Glomerular visceral epithelial cell (primary cell): ENCODE measurements at regions not wholly inside any gene's neighbourhood (a gene's known extent, or its start where the extent isn't known, plus 50 kb on each side); places are given as distances from the start of the nearest gene placed in this dataset.
A peak's percentile ranks its signal among the peaks of the same experiment; 100 is the strongest.

Experiments
- DNase-seq: peaks from one replicate; pipeline ENCODE4 v3.0.0-alpha.2; 2016; ENCODE audit errors: extremely low spot score

DNA sequence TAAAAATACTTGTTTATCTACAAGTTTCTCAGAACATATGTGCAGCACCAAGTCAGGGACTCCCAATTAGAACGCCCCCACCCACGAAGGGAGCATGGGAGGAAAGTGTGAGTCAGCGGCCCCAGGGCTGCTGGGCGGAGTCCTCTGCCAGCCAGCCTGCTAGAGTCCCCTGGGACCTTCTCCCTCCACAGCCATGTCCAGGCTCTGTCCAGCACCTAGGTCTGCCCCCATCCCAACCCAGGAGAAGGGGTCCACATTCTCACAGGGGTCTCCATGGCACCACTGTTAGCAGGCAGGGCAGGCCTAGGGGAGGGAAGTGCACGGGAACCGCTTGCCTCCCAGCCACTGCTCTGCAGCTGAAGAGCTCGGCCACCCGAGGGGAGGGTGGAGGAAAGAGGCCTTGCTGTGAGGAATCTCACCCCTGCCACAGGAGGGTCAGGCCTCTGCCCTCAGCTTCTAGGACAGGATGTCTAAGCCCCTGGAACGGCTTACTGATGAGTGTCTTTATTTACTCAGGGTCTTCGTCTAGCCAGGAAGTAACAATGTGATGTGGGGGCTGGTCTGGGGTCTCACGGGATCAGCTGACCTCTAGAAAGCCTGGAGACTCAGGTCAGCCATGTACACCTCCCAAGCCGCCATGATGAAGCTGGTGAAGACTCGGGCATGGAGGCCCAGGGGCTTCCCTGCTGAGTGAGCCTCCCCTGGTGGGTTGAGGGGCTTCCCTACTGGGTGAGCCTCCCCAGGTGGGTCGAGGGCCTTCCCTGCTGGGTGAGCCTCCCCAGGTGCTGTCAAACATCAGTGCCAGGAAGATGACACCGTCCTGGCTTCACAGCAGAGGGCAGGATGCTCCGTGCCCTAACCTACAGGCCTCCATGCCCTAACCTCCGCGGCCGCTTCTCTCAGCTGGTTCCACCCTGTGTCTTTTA, 190.3 kb downstream of the RBFOX3 start:
- no peak for DNase-seq

DNA sequence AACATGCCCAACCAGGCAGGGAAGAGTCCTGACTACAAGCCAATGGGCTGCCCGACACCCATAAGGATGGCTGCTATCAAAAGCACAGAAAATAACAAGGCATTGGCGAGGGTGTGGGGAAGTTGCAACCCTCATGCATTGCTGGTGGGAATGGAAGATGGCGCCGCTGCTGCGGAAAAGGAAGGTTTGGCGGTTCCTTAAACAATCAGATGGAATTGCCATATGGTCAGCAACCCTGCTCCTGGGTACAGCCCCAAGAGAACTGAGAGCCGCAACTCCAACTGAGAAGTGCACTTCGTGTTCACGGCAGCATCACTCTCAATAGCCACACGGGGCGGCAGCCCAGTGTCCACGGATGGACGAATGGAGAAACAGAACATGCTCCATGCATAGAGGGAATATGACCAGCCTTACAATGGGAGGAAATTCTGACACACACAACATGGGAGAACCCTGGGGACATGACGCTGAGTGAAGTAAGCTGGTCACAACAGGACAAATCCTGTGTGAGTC, 193.3 kb downstream of the RBFOX3 start:
- no peak for DNase-seq

DNA sequence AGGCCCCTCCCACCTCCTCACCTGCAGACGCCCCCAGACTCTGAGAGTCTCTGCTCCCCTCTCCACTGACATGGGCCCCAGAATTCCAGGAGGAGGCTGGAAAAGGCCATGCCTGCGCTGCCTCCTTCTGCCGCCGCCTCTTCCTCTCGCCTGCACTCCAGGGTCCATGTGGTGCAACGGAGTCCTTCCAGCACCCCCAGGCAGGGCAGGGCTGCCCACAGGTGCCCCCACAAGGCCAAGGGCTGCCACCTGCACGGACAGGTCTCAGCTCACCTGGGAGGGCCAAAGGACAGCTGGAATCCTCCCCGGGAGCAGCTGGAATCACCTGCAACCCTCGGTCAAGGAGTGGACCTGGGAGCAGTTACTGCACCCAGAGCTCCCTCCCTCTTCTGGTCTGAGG, 194.9 kb downstream of the RBFOX3 start:
- no peak for DNase-seq

GRCh38 chr17:79415365-79415764, 195.5 kb downstream of the RBFOX3 start:
- DNase-seq, result no peak

- no peak for DNase-seq
Measured at GRCh38 chr17:79414793-79415211, 196.0 kb downstream of the RBFOX3 start.

- no peak for DNase-seq
Measured at GRCh38 chr17:79414063-79414792, 196.6 kb downstream of the RBFOX3 start.

DNA sequence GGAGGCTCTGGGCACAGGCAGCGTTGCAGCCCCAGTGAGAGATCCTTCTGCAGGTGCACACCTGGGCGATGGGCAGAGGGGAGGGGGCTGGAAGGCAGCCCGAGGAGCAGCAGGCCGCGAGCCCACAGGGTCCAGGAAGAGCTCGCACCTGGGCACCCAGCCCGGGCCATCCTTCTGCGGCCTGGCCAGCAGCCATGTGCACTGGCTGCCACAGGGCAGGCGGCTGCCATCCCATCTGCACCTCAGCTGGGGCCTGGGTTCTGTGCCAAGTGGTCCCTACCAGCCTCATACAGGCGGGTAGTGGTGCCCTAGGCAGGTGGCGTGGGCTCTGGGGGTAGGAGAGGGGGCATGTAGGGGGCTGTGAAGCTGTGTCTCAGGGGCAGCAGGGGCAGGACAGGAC, 197.2 kb downstream of the RBFOX3 start:
- no peak for DNase-seq

DNA sequence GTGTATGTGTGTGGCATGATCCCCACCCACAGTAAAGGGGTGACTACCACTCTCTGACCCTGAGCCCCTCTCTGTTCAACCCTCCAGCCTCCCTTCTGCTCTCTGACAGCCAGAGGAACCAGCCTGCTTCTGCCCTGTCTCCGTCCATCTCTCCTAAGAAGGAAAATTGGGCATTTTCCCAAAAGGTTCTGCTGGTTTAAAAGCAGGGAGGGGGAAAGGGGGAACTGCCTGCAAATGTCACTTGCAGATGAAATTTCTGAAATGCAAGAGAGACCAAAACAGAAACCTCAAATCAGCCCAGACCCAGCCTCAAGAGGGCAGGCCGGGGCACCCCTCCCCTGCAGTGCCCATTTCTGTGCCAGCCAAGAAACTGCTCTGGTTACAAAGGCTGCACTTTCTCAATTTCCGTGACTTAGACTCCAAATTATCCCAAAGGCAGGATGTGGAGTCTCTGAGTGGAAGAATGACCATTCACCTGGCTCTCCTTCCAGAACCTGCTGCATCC, 197.9 kb downstream of the RBFOX3 start:
- no peak for DNase-seq

DNA sequence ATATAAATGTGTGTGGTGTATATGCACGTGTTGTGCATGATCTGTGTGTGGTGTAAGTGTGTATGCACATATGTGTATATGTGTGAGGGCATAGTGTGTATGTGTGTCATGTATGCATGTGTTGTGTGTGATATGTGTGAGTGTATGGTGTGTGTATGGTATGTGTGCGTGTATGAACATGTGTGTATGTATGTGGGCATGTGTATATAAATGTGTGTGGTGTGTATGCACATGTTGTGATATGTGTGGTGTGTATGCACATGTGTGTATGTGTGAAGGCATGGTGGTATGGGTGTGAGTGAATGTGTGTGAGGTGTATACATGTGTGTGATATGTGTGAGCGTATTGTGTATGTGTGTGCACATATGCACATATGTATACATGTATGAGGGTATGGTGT, 198.7 kb downstream of the RBFOX3 start:
- no peak for DNase-seq

GRCh38 chr17:79411419-79411818, 199.4 kb downstream of the RBFOX3 start:
- DNase-seq, result no peak

DNA sequence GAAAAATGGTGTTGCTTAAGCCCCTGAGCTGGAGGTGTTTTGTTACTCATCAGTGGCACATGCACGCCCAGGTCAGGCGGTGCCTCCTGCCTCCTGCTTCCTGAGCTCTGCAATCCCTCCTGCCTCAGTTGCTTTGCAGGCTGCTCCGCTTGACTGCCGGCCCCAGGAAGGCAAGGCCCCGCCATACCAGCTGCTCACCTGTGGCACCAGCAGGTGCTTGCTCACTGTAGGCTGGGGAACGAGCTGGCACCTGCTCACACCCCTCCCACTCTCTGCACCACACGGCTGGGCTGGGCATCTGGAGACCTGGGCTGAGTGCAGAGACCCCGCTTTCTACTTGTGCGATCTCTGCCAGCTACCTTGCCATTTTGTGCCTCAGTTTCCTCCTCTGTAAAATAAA, 200.2 kb downstream of the RBFOX3 start:
- no peak for DNase-seq

DNA sequence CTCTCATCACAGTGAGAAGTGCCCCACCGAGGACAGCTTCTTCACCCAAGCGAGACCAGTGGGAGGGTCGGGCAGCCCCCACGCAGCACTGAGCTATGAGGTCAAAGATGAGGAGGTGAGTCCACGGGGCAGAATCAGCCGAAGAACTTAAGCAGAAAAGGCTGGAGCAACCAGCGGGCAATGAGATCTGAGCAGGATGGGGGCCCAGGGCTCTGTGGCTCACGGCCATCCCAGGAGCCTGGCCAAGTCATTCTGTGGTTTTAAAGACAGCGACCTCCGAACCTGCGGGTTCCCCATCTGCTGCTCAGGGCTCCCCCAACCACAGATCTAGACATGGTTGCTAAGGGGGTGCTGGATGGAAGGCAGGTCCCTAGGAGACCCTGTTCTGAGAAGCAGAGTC, 202.6 kb downstream of the RBFOX3 start:
- no peak for DNase-seq

- no peak for DNase-seq
Measured at GRCh38 chr17:79407385-79407784, 203.5 kb downstream of the RBFOX3 start.

- no peak for DNase-seq
Measured at GRCh38 chr17:79406316-79406715, 204.5 kb downstream of the RBFOX3 start.

DNA sequence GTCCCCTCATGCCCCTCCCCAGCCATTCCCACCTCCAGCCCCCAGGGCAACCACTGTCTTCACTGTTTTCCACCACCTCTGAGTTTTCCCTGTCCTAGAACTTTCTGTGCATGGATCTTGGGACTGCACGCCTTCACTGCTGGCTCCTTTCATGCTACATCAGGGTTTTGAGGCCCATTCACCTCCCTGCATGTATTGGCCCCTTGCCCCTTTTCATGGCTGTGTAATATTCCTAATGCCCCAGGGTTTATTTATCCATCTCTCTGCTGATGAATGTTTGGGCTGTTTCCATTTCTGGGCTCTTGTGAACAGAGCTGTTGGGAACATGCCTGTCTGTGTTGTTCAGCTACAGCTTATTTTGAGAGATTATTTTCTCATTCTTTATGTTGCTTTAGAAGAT, 205.0 kb downstream of the RBFOX3 start:
- DNase-seq, result no peak

- DNase-seq, result no peak
Measured at GRCh38 chr17:79404136-79404911, 206.5 kb downstream of the RBFOX3 start.

DNA sequence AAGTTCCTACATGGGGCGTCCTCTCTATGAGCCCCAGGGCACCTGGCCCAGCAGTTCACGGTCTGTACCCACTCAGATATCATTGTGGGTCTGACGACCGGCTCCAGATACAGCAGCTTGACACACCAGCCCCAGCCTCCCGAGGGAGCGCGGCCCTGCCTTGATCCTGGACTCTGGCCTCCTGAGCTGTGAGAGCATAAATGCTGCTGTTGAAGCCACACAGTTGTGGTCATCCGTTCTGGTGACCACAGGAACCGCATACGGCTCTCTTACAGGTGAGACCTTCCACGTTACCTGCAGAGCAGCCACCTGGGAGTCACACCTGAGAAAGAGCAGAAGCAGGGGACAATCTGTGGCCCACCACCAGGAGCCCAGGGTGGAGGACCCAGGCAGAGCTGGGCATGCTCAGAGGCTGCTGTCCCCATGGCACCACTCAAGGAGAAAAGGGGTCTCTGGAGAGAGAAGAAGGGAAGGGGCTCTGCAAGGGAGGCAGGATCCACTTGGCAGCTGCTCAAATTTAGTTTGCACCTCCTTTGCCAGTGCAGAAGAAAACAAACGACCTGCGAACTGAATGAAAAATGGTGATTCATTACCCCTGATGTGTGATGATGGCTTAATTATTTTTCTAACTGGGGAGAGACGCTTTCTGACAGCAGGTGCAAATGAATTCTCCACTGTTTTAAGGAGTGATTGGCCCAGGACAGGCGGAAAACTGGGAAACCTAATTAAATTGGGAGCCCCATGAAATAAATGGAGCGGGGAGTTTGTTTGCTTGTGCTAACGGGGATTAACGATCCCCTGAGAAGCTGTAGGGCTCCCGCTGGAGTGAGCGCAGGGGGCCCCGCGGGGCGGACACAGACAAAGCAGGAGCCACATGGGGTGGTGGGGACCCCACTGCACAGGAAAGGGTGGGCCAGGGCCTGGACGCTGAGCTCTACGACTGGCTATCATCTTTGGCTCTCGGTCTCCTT, 208.9 kb downstream of the RBFOX3 start:
- no peak for DNase-seq

- DNase-seq, result peak; percentile 61
Measured at GRCh38 chr17:79400989-79401703, 209.7 kb downstream of the RBFOX3 start.

GRCh38 chr17:79399610-79400144, 211.2 kb downstream of the RBFOX3 start:
- DNase-seq, result no peak

DNA sequence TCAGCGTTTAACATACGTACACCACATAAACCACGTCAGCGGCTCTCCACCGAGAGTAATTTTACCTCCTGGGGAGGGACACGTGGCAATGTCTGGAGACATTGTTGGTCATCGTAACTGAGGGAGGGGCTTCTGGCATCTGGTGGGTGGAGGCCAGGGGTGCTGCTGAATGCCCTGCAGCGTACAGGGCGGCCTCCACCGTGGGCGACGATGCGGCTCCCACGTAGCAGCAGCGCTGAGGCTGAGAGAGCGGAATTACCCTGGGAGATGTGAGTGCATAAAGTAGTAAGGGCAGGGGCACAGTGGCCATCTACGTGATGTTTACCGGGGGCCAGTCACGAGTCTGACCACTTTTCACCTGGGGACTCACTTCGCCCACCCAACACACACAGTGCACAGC, 212.4 kb downstream of the RBFOX3 start:
- DNase-seq, result no peak
